ENCODE measurements at regions not wholly inside any gene's neighbourhood (a gene's known extent, or its start where the extent isn't known, plus 50 kb on each side); places are given as distances from the start of the nearest gene placed in this dataset.

DNA sequence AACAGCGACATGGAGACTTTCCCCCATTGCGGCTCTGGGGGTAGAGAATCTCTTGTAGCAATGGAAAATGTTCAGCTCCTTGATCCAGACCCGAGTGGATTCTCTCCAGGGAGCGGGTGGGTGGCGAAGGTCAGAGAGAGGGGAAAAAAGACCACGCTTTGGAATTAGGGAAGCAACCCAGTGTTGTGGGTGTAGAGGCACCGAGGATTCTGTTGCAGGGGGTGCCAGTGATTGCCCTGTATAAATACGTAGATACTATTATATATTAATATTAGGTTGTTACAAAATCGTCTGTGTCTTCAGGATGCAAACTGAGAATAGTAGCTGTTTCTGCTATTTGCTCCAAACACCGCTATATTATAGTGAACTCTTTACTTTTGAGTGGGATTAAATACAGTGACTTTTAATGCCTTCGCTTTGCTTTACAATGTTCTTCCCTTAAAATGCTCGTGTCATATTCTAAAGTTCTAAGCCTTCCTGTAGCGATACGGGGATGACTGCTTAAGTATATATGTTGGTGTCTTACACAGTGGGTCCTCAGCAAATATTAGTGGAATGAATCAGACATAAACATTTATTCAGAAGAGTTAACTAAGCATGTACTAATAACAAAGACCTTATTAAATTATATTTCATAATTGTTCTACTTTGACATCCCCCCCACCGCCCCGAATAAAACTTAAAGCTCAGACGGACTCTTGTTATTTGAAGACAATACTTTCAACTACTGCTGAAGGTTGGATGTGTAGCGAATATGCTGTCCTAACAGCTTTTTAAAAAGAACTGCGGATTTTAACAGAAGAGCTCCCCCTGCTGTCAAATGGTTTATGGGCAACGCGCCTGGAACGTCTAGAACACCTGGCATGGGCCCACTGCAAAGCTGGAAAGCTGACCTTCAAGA is 136.4 kb upstream of the KRAS start:
- Histone ChIP-seq H2BK15ac (ENCODE audit: low read length) (no peak overlapping the region), H4K5ac (ENCODE audit: insufficient read length, low read depth, low read length) (no peak overlapping the region), H2AFZ (ENCODE audit: low read length) (peak overlapping the region; percentile 65; the same call in 1 of the 2 replicates), H3K36me3 (ENCODE audit: control insufficient read depth in 2 of 4, insufficient read depth in 4 of 4, low read length in 3 of 4) (no peaks in the 10 kb centered on the region), H4K91ac (replicated peaks; ENCODE audit: insufficient read length, low read length) (no peak overlapping the region), H3K79me2 (ENCODE audit: control insufficient read depth in 1 of 2, insufficient read depth in 2 of 2, low read length in 2 of 2) (no peaks in the 10 kb centered on the region), H3K18ac (ENCODE audit: extremely low read depth, low read length) (no peak overlapping the region), H4K20me1 (replicated peaks in 1 of 2; ENCODE audit: control insufficient read depth in 1 of 2, insufficient read depth in 2 of 2, low read length in 2 of 2) (no peaks in the 10 kb centered on the region), H3K4ac (replicated peaks; ENCODE audit: insufficient read length, low read depth, low read length) (no peak overlapping the region), H3K14ac (ENCODE audit: insufficient read length) (no peak overlapping the region), H3K27ac (ENCODE audit: low read depth, low read length) (no peak overlapping the region), H3K23ac (ENCODE audit: insufficient read length) (no peak overlapping the region), H3K9me3 (ENCODE audit: insufficient read depth in 2 of 2, low read depth in 1 of 2, low read length in 1 of 2) (no peaks in the 10 kb centered on the region), H3K4me2 (ENCODE audit: insufficient read depth in 1 of 2, low read depth in 2 of 2, low read length in 2 of 2) (peak overlapping the region; percentile 93 to 97), H3K79me1 (ENCODE audit: low read depth, low read length) (no peaks in the 10 kb centered on the region), H3K4me3 (ENCODE audit: extremely low read depth in 1 of 4, insufficient read depth in 2 of 4, low read depth in 3 of 4, low read length in 4 of 4) (peak overlapping the region; percentile 59 to 83 (median 78)), H2BK5ac (ENCODE audit: low read depth, low read length) (no peak overlapping the region), H3K4me1 (replicated peaks in 1 of 4; ENCODE audit: control insufficient read depth in 3 of 4, insufficient read depth in 4 of 4, low read length in 3 of 4) (peaks cover 0 to 8% (median 1%) of the 10 kb centered on the region in 4 experiments; a peak in 4 of 7 replicates), H2BK12ac (ENCODE audit: low read depth, low read length) (peak overlapping the region; percentile 64; the same call in 1 of the 2 replicates), H3K27me3 (replicated peaks in 1 of 4; ENCODE audit: control insufficient read depth in 3 of 4, extremely low read depth in 1 of 4, insufficient read depth in 3 of 4, low read length in 3 of 4) (peaks cover 0 to 20% (median 10%) of the 10 kb centered on the region in 4 experiments; a peak in 6 of 7 replicates), H4K8ac (ENCODE audit: extremely low read depth, insufficient read depth, low read length) (no peak overlapping the region), H2AK5ac (ENCODE audit: low read depth, low read length) (no peak overlapping the region), H3K9ac (replicated peaks in 1 of 4; ENCODE audit: extremely low read depth in 1 of 4, low read depth in 3 of 4, low read length in 3 of 4) (peak overlapping the region in 3 of 4 experiments; percentile 38 to 95 (median 53); a peak in 6 of 7 replicates), H2BK20ac (ENCODE audit: low read length) (no peak overlapping the region), H2BK120ac (replicated peaks; ENCODE audit: low read depth, low read length) (no peak overlapping the region), H3K23me2 (ENCODE audit: low read depth, low read length) (peaks cover 14% of the 10 kb centered on the region), H3K56ac (replicated peaks; ENCODE audit: insufficient read length, low read depth, low read length) (no peak overlapping the region)
- peak in 1 of 2 experiments; percentile 77 for DNase-seq (ENCODE audit: low read depth in 1 of 2, low spot score in 2 of 2)
- ChIA-PET POLR2A (ENCODE audit: partially characterized antibody) (interaction anchor here (0.6 to 1.9 kb wide), 6 partner anchors 11 to 435 kb away, joined by 3 to 9 read pairs (median 4); partner anchors contain the start of genes DNAI7 and ETFRF1), CTCF (ENCODE audit: partially characterized antibody) (interaction anchor here (0.6 to 1.8 kb wide), 21 partner anchors 9 to 839 kb away, joined by 3 to 7 read pairs (median 4); no protein-coding TSS in a partner anchor)
- TF ChIP-seq RAD21 (IDR thresholded peaks at IDR 0.05 in 1 of 2, conservative IDR thresholded peaks at IDR 0.05 in 1 of 2; ENCODE audit: low read depth in 2 of 2, low read length in 2 of 2) (peak; percentile 90 to 95), ASH2L (IDR thresholded peaks at IDR 0.05; ENCODE audit: low read length) (no peak), TCF12 (IDR thresholded peaks at IDR 0.05; ENCODE audit: low read depth, low read length) (peak; percentile 66; the same call in 1 of the 2 replicates), RNF2 (IDR thresholded peaks at IDR 0.05; ENCODE audit: borderline replicate concordance, low read depth, low read length, missing control alignments, poor library complexity, severe bottlenecking) (no peak), TAF1 (IDR thresholded peaks at IDR 0.05; ENCODE audit: low read depth, low read length) (no peak)
- TF ChIP-seq, protein P1, sequence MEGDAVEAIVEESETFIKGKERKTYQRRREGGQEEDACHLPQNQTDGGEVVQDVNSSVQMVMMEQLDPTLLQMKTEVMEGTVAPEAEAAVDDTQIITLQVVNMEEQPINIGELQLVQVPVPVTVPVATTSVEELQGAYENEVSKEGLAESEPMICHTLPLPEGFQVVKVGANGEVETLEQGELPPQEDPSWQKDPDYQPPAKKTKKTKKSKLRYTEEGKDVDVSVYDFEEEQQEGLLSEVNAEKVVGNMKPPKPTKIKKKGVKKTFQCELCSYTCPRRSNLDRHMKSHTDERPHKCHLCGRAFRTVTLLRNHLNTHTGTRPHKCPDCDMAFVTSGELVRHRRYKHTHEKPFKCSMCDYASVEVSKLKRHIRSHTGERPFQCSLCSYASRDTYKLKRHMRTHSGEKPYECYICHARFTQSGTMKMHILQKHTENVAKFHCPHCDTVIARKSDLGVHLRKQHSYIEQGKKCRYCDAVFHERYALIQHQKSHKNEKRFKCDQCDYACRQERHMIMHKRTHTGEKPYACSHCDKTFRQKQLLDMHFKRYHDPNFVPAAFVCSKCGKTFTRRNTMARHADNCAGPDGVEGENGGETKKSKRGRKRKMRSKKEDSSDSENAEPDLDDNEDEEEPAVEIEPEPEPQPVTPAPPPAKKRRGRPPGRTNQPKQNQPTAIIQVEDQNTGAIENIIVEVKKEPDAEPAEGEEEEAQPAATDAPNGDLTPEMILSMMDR (IDR thresholded peaks at IDR 0.05; ENCODE audit: control extremely low read depth in 1 of 3, insufficient read depth in 1 of 3, low read depth in 1 of 3, low read length in 3 of 3): peak; percentile 60 to 84 (median 72)
- TF ChIP-seq, protein P2, sequence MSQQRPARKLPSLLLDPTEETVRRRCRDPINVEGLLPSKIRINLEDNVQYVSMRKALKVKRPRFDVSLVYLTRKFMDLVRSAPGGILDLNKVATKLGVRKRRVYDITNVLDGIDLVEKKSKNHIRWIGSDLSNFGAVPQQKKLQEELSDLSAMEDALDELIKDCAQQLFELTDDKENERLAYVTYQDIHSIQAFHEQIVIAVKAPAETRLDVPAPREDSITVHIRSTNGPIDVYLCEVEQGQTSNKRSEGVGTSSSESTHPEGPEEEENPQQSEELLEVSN (IDR thresholded peaks at IDR 0.05): no peak
- peak; percentile 78 for FAIRE-seq
- WGBS, 2 experiments (ENCODE audit: extremely low coverage in 1 of 2, insufficient coverage in 1 of 2, insufficient read length in 1 of 2, insufficient replicate concordance in 2 of 2, low coverage in 1 of 2, low lambda C conversion rate in 2 of 2, missing lambda C conversion rate in 1 of 2): 20% methylated on average over 22 of the region's 22 CpGs; no CpG with 5 or more reads in 1 of the 2 experiments

All from H1 (cell line).